ENCODE measurements at regions not wholly inside any gene's neighbourhood (a gene's known extent, or its start where the extent isn't known, plus 50 kb on each side); places are given as distances from the start of the nearest gene placed in this dataset.

DNA sequence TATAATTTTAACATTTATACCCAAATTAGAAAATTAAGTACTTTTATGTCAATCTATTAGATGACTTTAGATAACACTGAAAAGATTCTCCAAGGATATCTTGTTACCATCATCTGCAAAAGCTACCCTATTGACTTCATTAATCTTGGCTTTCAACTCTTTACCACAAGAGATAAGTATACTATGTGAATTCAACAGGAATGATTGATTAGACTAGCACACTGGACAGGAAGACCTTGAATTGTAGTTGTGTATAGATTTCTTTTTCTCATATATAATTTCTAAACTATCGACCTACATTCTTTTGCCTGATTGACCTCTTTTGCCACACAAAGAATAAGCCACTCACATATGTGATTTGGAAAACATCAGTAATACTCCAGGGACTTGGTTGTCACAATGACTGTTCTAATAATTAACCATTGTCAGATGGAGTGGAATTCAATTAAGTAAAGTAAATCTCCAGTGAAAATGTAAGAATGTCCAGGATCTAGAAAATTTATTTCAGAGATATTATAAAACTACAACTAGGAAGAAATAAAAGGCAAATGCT is 1132.0 kb downstream of the SORCS1 start:
- TF ChIP-seq POLR2AphosphoS5 (IDR thresholded peaks at IDR 0.05; ENCODE audit: low read depth, low read length) (no peak), POLR2A (IDR thresholded peaks at IDR 0.05; ENCODE audit: low read depth, low read length) (no peak), TAF1 (IDR thresholded peaks at IDR 0.05; ENCODE audit: borderline replicate concordance, low read depth, low read length) (no peak)

Measured in GM12892 (cell line).